Activated B cell treated with CpG ODN at 0.5 μM for 24 hours (primary cell): ENCODE measurements at regions not wholly inside any gene's neighbourhood (a gene's known extent, or its start where the extent isn't known, plus 50 kb on each side); places are given as distances from the start of the nearest gene placed in this dataset.

Source experiments
- ATAC-seq: fragments of 200-7000 bp; cut with Tn5 transposase; one replicate; pipeline ENCODE4 v1.10.0; 2021; ENCODE audit warnings: low read depth, mild to moderate bottlenecking, moderate library complexity
- CTCF ChIA-PET: fragments of 350-600 bp; sonication (Branson Sonifier 250); formaldehyde crosslinking; loops from one replicate; lab custom pipeline; 2021; ENCODE audit warnings: antibody characterized with exemption; lab: Charles Lee
- POLR2A ChIA-PET: fragments of 350-600 bp; sonication (Branson Sonifier 250); formaldehyde crosslinking; loops from one replicate; lab custom pipeline; 2021; ENCODE audit warnings: antibody characterized with exemption; lab: Charles Lee
- DNase-seq: peaks from one replicate; pipeline ENCODE4 v3.0.0; 2022
- H3K27ac Mint-ChIP-seq: one replicate; pipeline ENCODE4 v1.8.0; 2020; ENCODE audit warnings: mixed read lengths
- H3K27me3 Mint-ChIP-seq: one replicate; pipeline ENCODE4 v1.8.0; 2021; ENCODE audit warnings: mixed read lengths
- H3K36me3 Mint-ChIP-seq: one replicate; pipeline ENCODE4 v1.8.0; 2021; ENCODE audit warnings: low read depth, mixed read lengths
- H3K4me1 Mint-ChIP-seq: one replicate; pipeline ENCODE4 v1.8.0; 2021; ENCODE audit warnings: mixed read lengths
- H3K4me3 Mint-ChIP-seq: one replicate; pipeline ENCODE4 v1.8.0; 2020; ENCODE audit warnings: mild to moderate bottlenecking, mixed read lengths
- H3K9me3 Mint-ChIP-seq: one replicate; pipeline ENCODE4 v1.8.0; 2020; ENCODE audit warnings: mixed read lengths
- intact Hi-C: fragments of 100-400 bp; cut with micrococcal nuclease; formaldehyde crosslinking; loops from one replicate; pipeline ENCODE4 v1.15.1; 2024
- TF ChIP-seq, protein P1 (sequence below): fragments of 200-600 bp; IDR thresholded peaks from one replicate; pipeline ENCODE4 v1.8.0; 2022; ENCODE audit warnings: antibody characterized with exemption, mild to moderate bottlenecking

DNA sequence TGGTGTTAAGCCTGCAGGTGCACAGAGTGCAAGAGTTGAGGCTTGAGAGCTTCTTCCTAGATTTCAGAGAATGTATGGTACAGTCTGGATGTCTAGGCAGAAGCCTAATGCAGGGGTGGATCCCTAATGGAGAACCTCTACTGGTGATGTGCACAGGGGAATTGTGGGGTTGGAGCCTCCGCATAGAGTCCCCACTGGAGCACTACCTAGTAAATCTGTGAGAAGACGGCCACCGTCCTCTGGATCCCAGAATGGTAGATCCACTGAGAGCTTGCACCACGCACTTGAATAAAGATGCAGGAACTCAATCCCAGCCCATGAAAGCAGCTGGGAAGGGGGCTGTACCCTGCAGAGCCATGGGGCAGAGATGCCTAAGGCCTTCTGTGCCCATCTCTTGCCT, 699.4 kb upstream of the FAM174A start:
- no peak overlapping the region for H3K4me3 Mint-ChIP-seq
- TF ChIP-seq, protein P1, sequence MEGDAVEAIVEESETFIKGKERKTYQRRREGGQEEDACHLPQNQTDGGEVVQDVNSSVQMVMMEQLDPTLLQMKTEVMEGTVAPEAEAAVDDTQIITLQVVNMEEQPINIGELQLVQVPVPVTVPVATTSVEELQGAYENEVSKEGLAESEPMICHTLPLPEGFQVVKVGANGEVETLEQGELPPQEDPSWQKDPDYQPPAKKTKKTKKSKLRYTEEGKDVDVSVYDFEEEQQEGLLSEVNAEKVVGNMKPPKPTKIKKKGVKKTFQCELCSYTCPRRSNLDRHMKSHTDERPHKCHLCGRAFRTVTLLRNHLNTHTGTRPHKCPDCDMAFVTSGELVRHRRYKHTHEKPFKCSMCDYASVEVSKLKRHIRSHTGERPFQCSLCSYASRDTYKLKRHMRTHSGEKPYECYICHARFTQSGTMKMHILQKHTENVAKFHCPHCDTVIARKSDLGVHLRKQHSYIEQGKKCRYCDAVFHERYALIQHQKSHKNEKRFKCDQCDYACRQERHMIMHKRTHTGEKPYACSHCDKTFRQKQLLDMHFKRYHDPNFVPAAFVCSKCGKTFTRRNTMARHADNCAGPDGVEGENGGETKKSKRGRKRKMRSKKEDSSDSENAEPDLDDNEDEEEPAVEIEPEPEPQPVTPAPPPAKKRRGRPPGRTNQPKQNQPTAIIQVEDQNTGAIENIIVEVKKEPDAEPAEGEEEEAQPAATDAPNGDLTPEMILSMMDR, result no peak
- H3K9me3 Mint-ChIP-seq, result no peaks in the 10 kb centered on the region
- no peak overlapping the region for H3K27ac Mint-ChIP-seq
- ChIA-PET CTCF (no interaction called here), POLR2A (no interaction called here)
- DNase-seq (no peak), ATAC-seq (no peak)
- intact Hi-C loops, result no loop called here
- H3K4me1 Mint-ChIP-seq, result no peaks in the 10 kb centered on the region
- H3K36me3 Mint-ChIP-seq, result no peaks in the 10 kb centered on the region
- no peaks in the 10 kb centered on the region for H3K27me3 Mint-ChIP-seq

DNA sequence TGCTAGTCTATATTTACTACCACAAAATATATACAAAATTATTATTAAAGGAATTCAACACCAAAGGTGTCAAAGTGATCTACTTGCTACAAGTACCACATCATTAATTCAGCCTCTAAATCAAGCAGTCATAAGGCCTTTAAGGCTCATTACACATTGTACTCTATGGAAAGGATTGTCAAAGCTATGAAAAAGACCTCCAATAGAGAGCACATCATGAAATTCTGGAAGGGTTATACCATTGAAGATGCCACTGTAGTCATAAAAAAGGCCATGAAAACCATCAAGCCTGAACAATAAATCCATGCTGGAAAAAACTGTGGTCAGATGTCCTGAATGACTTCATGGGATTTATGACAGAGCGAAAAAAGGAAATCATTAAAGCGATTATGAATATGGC, 708.0 kb upstream of the FAM174A start:
- ATAC-seq (no peak), DNase-seq (no peak)
- H3K4me3 Mint-ChIP-seq, result no peak overlapping the region
- H3K27me3 Mint-ChIP-seq, result no peaks in the 10 kb centered on the region
- TF ChIP-seq, protein P1, result no peak
- H3K36me3 Mint-ChIP-seq, result no peaks in the 10 kb centered on the region
- H3K4me1 Mint-ChIP-seq, result no peaks in the 10 kb centered on the region
- H3K9me3 Mint-ChIP-seq, result peaks cover 3% of the 10 kb centered on the region
- ChIA-PET POLR2A (no interaction called here), CTCF (no interaction called here)
- intact Hi-C loops, result no loop called here
- no peak overlapping the region for H3K27ac Mint-ChIP-seq

DNA sequence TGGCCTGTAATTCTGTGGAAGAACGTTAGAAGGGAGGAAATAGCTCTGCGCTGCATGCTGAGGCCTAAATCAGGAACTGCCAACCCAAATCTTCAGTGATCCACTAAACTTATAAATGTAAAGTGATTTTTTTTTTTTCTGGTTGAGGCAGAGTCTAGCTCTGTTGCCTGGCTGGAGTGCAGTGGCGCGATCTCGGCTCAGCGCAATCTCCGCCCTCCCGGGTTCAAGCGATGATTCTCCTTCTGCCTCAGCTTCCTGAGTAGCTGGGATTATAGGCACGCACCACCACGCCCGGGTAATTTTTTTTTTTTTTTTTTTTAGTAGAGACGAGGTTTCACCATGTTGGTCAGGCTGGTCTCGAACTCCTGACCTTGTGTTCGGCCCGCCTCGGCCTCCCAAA, 717.4 kb upstream of the FAM174A start:
- H3K4me3 Mint-ChIP-seq, result no peak overlapping the region
- H3K27ac Mint-ChIP-seq, result no peak overlapping the region
- POLR2A ChIA-PET, result no interaction called here
- no peak for ATAC-seq
- no peak for DNase-seq
- intact Hi-C loops, result no loop called here
- H3K4me1 Mint-ChIP-seq, result no peaks in the 10 kb centered on the region
- TF ChIP-seq, protein P1, result no peak
- CTCF ChIA-PET, result no interaction called here
- no peaks in the 10 kb centered on the region for H3K27me3 Mint-ChIP-seq
- no peaks in the 10 kb centered on the region for H3K36me3 Mint-ChIP-seq
- H3K9me3 Mint-ChIP-seq, result no peaks in the 10 kb centered on the region

DNA sequence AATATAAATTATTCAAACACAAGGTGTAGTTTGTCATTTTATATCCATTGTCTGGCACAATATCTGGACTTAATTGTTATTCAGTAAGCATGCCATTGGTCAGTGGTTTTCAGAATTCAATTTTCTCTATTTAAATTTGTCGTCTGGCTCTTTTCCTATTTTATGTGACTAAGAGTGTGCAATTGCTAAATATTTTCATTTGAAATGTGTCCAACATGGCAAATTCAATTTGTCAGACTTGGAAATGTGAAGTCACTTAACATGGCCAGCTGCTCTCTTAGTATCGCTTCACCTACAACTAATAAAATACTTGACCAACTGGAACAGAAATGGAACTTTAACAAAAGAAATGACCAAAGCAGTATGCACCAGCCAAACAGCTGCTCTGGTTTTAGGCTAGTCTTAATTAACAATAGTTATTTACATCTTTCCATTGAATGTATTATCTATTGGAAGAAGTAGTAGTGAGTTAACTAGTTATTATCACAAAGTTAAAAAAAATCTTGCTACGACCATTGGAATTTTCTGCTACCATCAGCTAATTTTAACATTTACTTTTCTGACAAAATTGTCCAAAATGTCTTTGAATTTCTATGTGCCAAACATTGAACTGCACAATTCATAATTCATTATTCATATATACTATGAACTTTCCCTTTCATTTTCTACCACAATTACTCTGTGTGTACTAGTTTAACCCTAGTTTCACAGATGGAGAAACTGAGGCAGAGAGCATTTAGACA, 720.7 kb upstream of the FAM174A start:
- no peak for DNase-seq
- TF ChIP-seq, protein P1, result no peak
- no peaks in the 10 kb centered on the region for H3K27me3 Mint-ChIP-seq
- ChIA-PET POLR2A (no interaction called here), CTCF (no interaction called here)
- no peaks in the 10 kb centered on the region for H3K4me1 Mint-ChIP-seq
- H3K36me3 Mint-ChIP-seq, result no peaks in the 10 kb centered on the region
- H3K4me3 Mint-ChIP-seq, result no peak overlapping the region
- ATAC-seq, result no peak
- no peak overlapping the region for H3K27ac Mint-ChIP-seq
- intact Hi-C loops, result no loop called here
- no peaks in the 10 kb centered on the region for H3K9me3 Mint-ChIP-seq

DNA sequence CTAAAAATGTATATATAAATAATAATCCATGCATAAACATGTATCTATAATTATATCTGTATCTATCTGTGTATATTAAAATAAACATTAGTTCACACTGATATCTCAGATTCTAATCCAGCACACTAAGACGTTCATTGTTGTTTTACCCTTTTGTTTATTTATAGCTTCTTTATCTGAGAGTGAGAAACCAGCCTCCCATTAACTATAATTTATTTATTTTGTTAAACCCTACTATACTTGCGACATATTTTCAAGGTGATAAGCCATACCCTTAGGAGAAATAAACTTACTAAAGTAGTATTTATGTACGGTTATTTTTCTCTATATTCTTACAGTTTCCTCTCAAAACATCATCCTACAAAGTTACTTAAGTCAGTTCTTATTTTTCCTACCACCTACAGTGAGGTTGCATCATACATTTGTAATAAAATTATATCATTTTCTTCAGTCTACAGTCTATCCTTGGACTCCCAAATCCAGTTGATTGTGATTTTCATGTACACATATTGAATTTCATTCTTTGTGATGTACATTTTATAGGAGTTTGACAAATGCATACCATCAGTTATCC, 726.4 kb upstream of the FAM174A start:
- no peak overlapping the region for H3K27ac Mint-ChIP-seq

More for the DNA sequence above, 726.4 kb upstream of the FAM174A start:
- ChIA-PET CTCF (no interaction called here), POLR2A (no interaction called here)
- Mint-ChIP-seq H3K9me3 (peaks cover 2% of the 10 kb centered on the region), H3K4me1 (no peaks in the 10 kb centered on the region), H3K4me3 (no peak overlapping the region), H3K36me3 (no peaks in the 10 kb centered on the region), H3K27me3 (no peaks in the 10 kb centered on the region)
- ATAC-seq, result no peak
- TF ChIP-seq, protein P1, result no peak
- DNase-seq, result no peak
- intact Hi-C loops, result no loop called here
